Esophagus squamous epithelium (tissue), 4 donors: ENCODE measurements at regions not wholly inside any gene's neighbourhood (a gene's known extent, or its start where the extent isn't known, plus 50 kb on each side); places are given as distances from the start of the nearest gene placed in this dataset.

Experiments used
- POLR2A ChIP-seq, 4 donors: fragments of 450-650 bp; IDR thresholded peaks; one replicate each; pipeline ENCODE4 v1.6.1; 2017; ENCODE audit warnings: antibody characterized with exemption in 4 of 4, mild to moderate bottlenecking in 4 of 4, moderate library complexity in 3 of 4
- TF ChIP-seq, protein P1 (sequence below), 6 experiments: fragments of 450-650 bp in 4 of 6; fragments of 200-600 bp in 2 of 6; sonication (generic) in 2 of 6; IDR thresholded peaks; one replicate each; pipeline ENCODE4 v1.5.1; 2016 to 2019; ENCODE audit warnings: antibody characterized with exemption in 6 of 6, mild to moderate bottlenecking in 4 of 6, moderate library complexity in 4 of 6

DNA sequence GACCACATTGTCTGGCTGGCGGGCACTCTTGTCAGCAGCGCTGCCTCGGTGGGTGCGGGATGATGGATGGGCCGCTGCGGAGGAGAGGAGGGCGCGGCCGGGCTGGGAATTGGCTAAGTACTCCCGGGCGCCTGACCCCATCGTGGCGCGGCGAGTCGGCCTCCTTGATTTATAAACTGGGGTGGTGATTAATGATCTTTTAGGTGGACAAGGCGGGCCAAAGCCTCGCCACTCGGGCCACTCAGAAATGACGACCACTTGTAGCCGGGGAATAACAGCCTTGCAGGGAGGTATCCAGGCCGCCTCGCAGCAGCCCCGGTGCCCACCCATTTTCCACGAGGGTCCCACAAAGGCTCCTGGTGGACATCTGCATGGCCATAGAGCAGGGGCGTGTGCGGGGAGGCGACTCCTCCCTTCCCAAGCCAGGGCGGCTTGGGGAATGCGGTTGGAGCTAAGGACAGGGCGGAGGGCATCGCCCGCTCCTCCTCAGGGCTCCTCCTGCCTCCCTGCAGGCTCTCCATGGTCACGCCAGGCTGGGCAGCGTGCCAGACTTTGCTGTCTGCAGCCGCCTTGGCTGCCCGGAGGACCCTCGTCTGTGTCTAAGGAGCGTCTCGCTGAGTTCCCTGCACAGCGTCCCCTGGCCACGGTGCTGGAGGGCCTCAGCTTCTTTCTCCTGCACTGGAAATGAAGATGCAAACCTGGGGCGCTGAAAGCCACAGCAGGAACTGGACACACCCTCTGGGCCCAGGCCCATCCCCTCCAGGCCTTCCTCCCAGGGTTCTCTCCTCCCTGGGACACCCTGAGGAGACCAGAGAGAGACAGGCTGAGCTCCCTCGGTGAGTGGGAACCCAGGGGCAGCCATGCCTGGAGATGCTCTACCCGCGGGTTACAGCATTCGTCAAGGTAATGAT lies 287.4 kb upstream of the IRX4 start:
- TF ChIP-seq, protein P1, sequence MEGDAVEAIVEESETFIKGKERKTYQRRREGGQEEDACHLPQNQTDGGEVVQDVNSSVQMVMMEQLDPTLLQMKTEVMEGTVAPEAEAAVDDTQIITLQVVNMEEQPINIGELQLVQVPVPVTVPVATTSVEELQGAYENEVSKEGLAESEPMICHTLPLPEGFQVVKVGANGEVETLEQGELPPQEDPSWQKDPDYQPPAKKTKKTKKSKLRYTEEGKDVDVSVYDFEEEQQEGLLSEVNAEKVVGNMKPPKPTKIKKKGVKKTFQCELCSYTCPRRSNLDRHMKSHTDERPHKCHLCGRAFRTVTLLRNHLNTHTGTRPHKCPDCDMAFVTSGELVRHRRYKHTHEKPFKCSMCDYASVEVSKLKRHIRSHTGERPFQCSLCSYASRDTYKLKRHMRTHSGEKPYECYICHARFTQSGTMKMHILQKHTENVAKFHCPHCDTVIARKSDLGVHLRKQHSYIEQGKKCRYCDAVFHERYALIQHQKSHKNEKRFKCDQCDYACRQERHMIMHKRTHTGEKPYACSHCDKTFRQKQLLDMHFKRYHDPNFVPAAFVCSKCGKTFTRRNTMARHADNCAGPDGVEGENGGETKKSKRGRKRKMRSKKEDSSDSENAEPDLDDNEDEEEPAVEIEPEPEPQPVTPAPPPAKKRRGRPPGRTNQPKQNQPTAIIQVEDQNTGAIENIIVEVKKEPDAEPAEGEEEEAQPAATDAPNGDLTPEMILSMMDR (IDR thresholded peaks at IDR 0.05), result no peak
- no peak for TF ChIP-seq POLR2A (IDR thresholded peaks at IDR 0.05)
